KMS-11 (cell line): ENCODE measurements at regions not wholly inside any gene's neighbourhood (a gene's known extent, or its start where the extent isn't known, plus 50 kb on each side); places are given as distances from the start of the nearest gene placed in this dataset.

Source experiments
- H2AFZ ChIP-seq: fragments of 200-600 bp; sonication (generic); 2 replicates; pipeline ENCODE4 v1.6.1; 2016; ENCODE audit warnings: antibody characterized with exemption, mixed run types, low read depth
- H3K27ac ChIP-seq: fragments of 200-600 bp; sonication (generic); 2 replicates; pipeline ENCODE4 v1.6.1; 2016; ENCODE audit warnings: mild to moderate bottlenecking, mixed run types
- H3K27me3 ChIP-seq: fragments of 200-600 bp; sonication (generic); 2 replicates; pipeline ENCODE4 v1.6.1; 2017; ENCODE audit warnings: mild to moderate bottlenecking, low read depth, mixed run types, moderate library complexity; ENCODE audit not compliant: insufficient read depth
- H3K36me3 ChIP-seq: fragments of 200-600 bp; sonication (generic); 2 replicates; pipeline ENCODE4 v1.6.1; 2017; ENCODE audit warnings: mild to moderate bottlenecking, mixed run types; ENCODE audit not compliant: insufficient read depth
- H3K4me1 ChIP-seq: fragments of 200-600 bp; sonication (generic); 2 replicates; pipeline ENCODE4 v1.6.1; 2016; ENCODE audit warnings: mild to moderate bottlenecking, low read depth, mixed run types; ENCODE audit not compliant: poor library complexity, severe bottlenecking
- H3K4me2 ChIP-seq: fragments of 200-600 bp; sonication (generic); 2 replicates; pipeline ENCODE4 v1.7.0; 2016; ENCODE audit warnings: mild to moderate bottlenecking, mixed run types
- H3K4me3 ChIP-seq: fragments of 200-600 bp; sonication (generic); IDR thresholded peaks from 2 replicates; pipeline ENCODE4 v1.6.1; 2017; ENCODE audit warnings: low read depth, low read length, mixed read lengths; ENCODE audit not compliant: insufficient read depth
- H3K79me2 ChIP-seq: fragments of 200-600 bp; sonication (generic); 2 replicates; pipeline ENCODE4 v1.6.1; 2016; ENCODE audit warnings: low read depth, mixed run types; ENCODE audit not compliant: insufficient read depth
- H3K9ac ChIP-seq: fragments of 200-600 bp; sonication (generic); 2 replicates; pipeline ENCODE4 v1.6.1; 2016; ENCODE audit warnings: mild to moderate bottlenecking, mixed run types
- H4K20me1 ChIP-seq: fragments of 200-600 bp; sonication (generic); 2 replicates; pipeline ENCODE4 v1.6.1; 2016; ENCODE audit warnings: mild to moderate bottlenecking, mixed run types; ENCODE audit not compliant: insufficient read depth
- CTCF ChIP-seq: fragments of 200-600 bp; sonication (generic); conservative IDR thresholded peaks from 2 replicates; pipeline ENCODE4 v1.6.1; 2017; ENCODE audit warnings: low read depth, mild to moderate bottlenecking, antibody characterized with exemption, low read length, moderate library complexity, mixed read lengths

DNA sequence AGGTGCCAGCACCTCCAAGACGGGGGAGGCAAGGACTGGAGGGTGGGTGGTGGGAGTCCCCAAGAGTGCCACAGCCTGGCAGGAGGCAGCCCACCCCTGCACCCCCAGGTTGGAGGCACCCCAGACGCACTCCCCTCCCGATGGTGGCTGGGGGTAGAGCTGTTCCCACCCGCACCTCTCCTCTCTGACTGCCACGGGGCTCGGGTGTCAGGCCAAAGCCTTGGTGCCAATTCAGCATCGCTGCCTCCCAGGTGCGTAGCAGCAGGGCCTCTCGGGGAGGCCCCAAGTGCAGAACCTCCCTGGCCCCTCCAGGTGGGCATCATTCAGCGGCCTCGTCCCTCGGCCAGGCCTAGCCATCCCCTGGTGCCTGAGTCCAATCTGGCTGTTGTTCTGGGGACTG is 81.1 kb downstream of the ENGASE start:
- Histone ChIP-seq H4K20me1 (no peaks in the 10 kb centered on the region), H3K4me1 (no peaks in the 10 kb centered on the region), H3K36me3 (no peaks in the 10 kb centered on the region), H3K79me2 (no peaks in the 10 kb centered on the region), H3K27me3 (peaks cover 93% of the 10 kb centered on the region), H3K9ac (no peak overlapping the region), H2AFZ (no peak overlapping the region), H3K4me2 (no peak overlapping the region), H3K4me3 (no peak overlapping the region), H3K27ac (no peak overlapping the region)
- TF ChIP-seq CTCF = no peak

DNA sequence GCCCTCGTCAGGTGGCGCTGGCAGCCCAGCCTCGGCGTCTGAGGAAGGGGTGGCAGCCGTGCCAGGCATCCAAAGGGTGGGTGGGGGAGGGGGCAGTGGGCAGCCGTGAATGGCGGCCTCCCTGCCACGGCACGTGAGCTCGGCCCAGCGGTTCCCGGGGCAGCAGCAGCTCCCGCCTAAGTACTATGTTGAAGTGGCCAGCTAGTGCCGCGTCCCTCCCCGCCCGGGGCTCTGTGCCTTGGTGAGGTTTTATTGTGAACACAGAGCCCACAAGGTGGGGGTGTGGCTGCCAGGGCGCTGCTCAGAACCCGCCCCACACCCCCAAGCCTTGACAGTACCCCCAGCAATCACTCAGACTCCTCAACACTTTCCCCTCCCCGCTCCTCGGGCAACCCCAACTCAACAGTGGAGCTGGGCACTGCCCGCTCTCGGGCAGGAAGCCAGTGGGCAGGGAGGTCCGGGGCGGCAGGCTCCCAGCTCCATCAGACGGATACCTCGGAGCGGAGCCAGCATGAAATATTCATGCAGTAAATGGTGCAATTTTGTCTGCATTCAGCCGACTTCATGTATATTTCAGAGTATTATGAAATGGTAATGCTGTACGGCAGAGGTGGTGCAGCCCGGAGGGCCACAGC is 80.4 kb downstream of the ENGASE start:
- no peak overlapping the region for H3K4me3 ChIP-seq
- H4K20me1 ChIP-seq = no peaks in the 10 kb centered on the region
- TF ChIP-seq CTCF = no peak
- no peaks in the 10 kb centered on the region for H3K79me2 ChIP-seq
- H3K4me2 ChIP-seq = no peak overlapping the region
- no peaks in the 10 kb centered on the region for H3K36me3 ChIP-seq
- no peak overlapping the region for H3K9ac ChIP-seq
- H3K27me3 ChIP-seq = peaks cover 92% of the 10 kb centered on the region
- H3K4me1 ChIP-seq = no peaks in the 10 kb centered on the region
- no peak overlapping the region for H2AFZ ChIP-seq
- H3K27ac ChIP-seq = no peak overlapping the region

DNA sequence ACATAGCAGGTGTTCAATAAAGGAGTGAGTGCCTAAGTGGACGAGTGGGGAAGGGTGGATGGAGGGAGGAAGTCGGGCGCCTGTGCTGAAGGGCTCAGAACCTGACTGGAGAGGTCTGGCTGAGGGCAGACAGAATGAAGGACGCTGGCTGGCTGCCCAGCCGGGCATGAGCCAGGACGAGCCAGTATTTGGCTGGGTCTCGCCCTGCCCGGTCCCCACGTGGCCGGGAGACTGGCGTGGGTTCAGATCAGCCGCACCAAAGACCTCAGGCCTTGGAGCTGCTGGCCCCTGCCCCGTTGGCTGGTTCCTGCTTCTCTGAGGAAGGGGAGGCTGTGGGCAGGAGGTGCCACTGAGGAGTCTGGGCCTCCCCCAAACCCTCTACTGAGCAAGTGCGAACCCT is 79.8 kb downstream of the ENGASE start:
- Histone ChIP-seq H3K27me3 (peaks cover 88% of the 10 kb centered on the region), H3K36me3 (no peaks in the 10 kb centered on the region), H4K20me1 (no peaks in the 10 kb centered on the region), H3K4me3 (no peak overlapping the region), H3K9ac (no peak overlapping the region), H3K4me2 (no peak overlapping the region), H2AFZ (no peak overlapping the region), H3K79me2 (no peaks in the 10 kb centered on the region), H3K27ac (no peak overlapping the region), H3K4me1 (no peaks in the 10 kb centered on the region)
- TF ChIP-seq CTCF = no peak

- no peaks in the 10 kb centered on the region for H3K4me1 ChIP-seq
- H3K36me3 ChIP-seq = no peaks in the 10 kb centered on the region
- no peak overlapping the region for H2AFZ ChIP-seq
- H3K4me2 ChIP-seq = no peak overlapping the region
- no peak overlapping the region for H3K4me3 ChIP-seq
- TF ChIP-seq CTCF = no peak
- peaks cover 88% of the 10 kb centered on the region for H3K27me3 ChIP-seq
- H3K9ac ChIP-seq = no peak overlapping the region
- no peak overlapping the region for H3K27ac ChIP-seq
- H4K20me1 ChIP-seq = no peaks in the 10 kb centered on the region
- H3K79me2 ChIP-seq = no peaks in the 10 kb centered on the region
Measured at GRCh38 chr17:79153367-79154130, 78.9 kb downstream of the ENGASE start.
